ENCODE measurements at regions not wholly inside any gene's neighbourhood (a gene's known extent, or its start where the extent isn't known, plus 50 kb on each side); places are given as distances from the start of the nearest gene placed in this dataset.

DNA sequence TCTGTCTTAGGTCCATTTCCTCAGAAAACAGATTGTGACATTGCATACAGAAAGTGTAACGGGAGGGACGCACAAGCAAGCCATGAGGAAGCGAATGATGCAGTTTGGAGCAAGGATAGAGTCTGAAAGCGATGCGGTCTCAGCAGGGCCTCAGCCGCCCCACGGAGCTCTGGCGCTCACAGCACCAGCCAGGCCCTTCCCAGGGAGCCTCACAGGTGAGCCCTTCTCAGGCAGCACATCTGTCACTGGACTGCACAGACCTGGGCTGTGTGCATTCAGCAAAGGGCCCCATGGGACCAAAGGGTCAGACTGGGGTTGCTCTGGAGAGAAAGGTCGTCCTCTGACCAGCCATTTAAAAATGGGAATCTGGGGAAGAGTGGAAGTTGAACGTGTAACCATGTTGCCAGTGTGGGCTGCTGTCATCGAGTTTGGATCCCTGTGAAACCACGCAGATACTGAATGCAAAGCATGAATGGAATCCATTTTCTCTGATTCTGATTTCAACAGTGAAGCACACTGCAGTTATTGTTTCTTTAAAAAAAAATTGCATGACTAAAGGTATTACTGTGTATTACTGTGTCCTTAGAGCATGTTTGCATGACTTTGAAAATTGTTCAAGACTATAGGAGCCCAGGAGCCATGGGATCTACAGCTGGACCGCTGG, 350.0 kb upstream of the AKR1E2 start:
- ChIA-PET CTCF (no interaction called here), POLR2A (no interaction called here)
- Histone ChIP-seq H3K79me2 (ENCODE audit: control insufficient read depth, insufficient read depth, low read length) (no peaks in the 10 kb centered on the region), H3K27me3 (ENCODE audit: control insufficient read depth in 2 of 2, insufficient read depth in 2 of 2, low read length in 2 of 2) (no peaks in the 10 kb centered on the region), H4K20me1 (replicated peaks; ENCODE audit: control insufficient read depth, extremely low read depth, insufficient read depth, low read length) (no peaks in the 10 kb centered on the region), H3K4me1 (ENCODE audit: control insufficient read depth, extremely low read depth, insufficient read depth, low read length) (peaks cover 8% of the 10 kb centered on the region), H3K27ac (ENCODE audit: insufficient read depth, low read depth, low read length) (no peak overlapping the region), H3K4me3 (replicated peaks in 1 of 3; ENCODE audit: insufficient read depth in 1 of 3, low read depth in 1 of 3, low read length in 3 of 3) (no peak overlapping the region), H3K9me3 (replicated peaks; ENCODE audit: control insufficient read depth, insufficient read depth, low read length) (no peaks in the 10 kb centered on the region), H2AFZ (ENCODE audit: low read depth, low read length) (no peak overlapping the region), H3K4me2 (ENCODE audit: insufficient read depth, low read length) (no peak overlapping the region), H3K9me1 (replicated peaks; ENCODE audit: control insufficient read depth, extremely low read depth, insufficient read depth, low read length) (no peaks in the 10 kb centered on the region), H3K36me3 (ENCODE audit: control insufficient read depth in 2 of 2, extremely low read depth in 1 of 2, insufficient read depth in 2 of 2, low read length in 2 of 2) (no peaks in the 10 kb centered on the region), H3K9ac (replicated peaks; ENCODE audit: extremely low read depth, insufficient read depth, low read length) (no peak overlapping the region)
- dilution Hi-C loops (cut with MboI; ENCODE audit: extremely low pct_ligation_motif_present, low sequenced_read_pairs) (no loop called here), intact Hi-C loops (cut with micrococcal nuclease) (no loop called here)
- DNase-seq (ENCODE audit: low read depth, low spot score) = no peak
- no peak for FAIRE-seq
- TF ChIP-seq POLR2AphosphoS5 (IDR thresholded peaks at IDR 0.05; ENCODE audit: insufficient read depth, low read depth, low read length) (no peak), GATA2 (IDR thresholded peaks at IDR 0.05; ENCODE audit: insufficient read depth, insufficient read length, low read depth, low read length) (no peak), FOS (IDR thresholded peaks at IDR 0.05; ENCODE audit: borderline replicate concordance, insufficient read depth, low read length) (no peak), JUN (IDR thresholded peaks at IDR 0.05; ENCODE audit: borderline replicate concordance, insufficient read depth, insufficient read length, low read depth) (no peak), POLR2A (IDR thresholded peaks at IDR 0.05; ENCODE audit: low read depth, low read length) (no peak), EZH2 (IDR thresholded peaks at IDR 0.05; ENCODE audit: borderline replicate concordance, low read depth, low read length, severe bottlenecking) (no peak), MYC (IDR thresholded peaks at IDR 0.05; ENCODE audit: low read depth, low read length) (no peak)
- TF ChIP-seq, protein P1, sequence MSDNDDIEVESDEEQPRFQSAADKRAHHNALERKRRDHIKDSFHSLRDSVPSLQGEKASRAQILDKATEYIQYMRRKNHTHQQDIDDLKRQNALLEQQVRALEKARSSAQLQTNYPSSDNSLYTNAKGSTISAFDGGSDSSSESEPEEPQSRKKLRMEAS (IDR thresholded peaks at IDR 0.05; ENCODE audit: insufficient read depth, insufficient read length) = no peak
- TF ChIP-seq, protein P2, sequence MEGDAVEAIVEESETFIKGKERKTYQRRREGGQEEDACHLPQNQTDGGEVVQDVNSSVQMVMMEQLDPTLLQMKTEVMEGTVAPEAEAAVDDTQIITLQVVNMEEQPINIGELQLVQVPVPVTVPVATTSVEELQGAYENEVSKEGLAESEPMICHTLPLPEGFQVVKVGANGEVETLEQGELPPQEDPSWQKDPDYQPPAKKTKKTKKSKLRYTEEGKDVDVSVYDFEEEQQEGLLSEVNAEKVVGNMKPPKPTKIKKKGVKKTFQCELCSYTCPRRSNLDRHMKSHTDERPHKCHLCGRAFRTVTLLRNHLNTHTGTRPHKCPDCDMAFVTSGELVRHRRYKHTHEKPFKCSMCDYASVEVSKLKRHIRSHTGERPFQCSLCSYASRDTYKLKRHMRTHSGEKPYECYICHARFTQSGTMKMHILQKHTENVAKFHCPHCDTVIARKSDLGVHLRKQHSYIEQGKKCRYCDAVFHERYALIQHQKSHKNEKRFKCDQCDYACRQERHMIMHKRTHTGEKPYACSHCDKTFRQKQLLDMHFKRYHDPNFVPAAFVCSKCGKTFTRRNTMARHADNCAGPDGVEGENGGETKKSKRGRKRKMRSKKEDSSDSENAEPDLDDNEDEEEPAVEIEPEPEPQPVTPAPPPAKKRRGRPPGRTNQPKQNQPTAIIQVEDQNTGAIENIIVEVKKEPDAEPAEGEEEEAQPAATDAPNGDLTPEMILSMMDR (IDR thresholded peaks at IDR 0.05; ENCODE audit: extremely low read depth in 1 of 2, insufficient read depth in 1 of 2, low read depth in 1 of 2, low read length in 2 of 2) = no peak
- no TSS peak for BruUV-seq (replicated peaks)
